Right lobe of liver (tissue), 4 donors: ENCODE measurements at regions not wholly inside any gene's neighbourhood (a gene's known extent, or its start where the extent isn't known, plus 50 kb on each side); places are given as distances from the start of the nearest gene placed in this dataset.

Source experiments
- CTCF ChIP-seq, 4 donors: fragments of 200-600 bp in 3 of 4; fragments of 450-650 bp in 1 of 4; IDR thresholded peaks; one replicate each; pipeline versions ENCODE4 v1.5.1 to v1.8.0; 2016 to 2022; ENCODE audit warnings: antibody characterized with exemption in 4 of 4, mild to moderate bottlenecking in 2 of 4
- POLR2A ChIP-seq: fragments of 450-650 bp; IDR thresholded peaks from one replicate; pipeline ENCODE4 v1.6.1; 2017; ENCODE audit warnings: antibody characterized with exemption, mild to moderate bottlenecking
- donor health status: DM: no; HTN: no; CAD: no.
- donor health status: DM: no; HTN: no; CAD: no.
- donor health status: DM: no; HTN: yes; CAD: no.

- TF ChIP-seq CTCF (IDR thresholded peaks at IDR 0.05) (no peak), POLR2A (no peak)
Observed at GRCh38 chr11:80196041-80196440, 755.2 kb upstream of the TENM4 start.
